T47D (cell line): ENCODE measurements at regions not wholly inside any gene's neighbourhood (a gene's known extent, or its start where the extent isn't known, plus 50 kb on each side); places are given as distances from the start of the nearest gene placed in this dataset.

ENCODE experiments used
- DNase-seq, 2 experiments: peaks; one replicate each; pipeline versions ENCODE4 v3.0.0 to v3.0.0-alpha.2; 2011 to 2012; ENCODE audit warnings: low read depth in 1 of 2, low spot score in 1 of 2
- JUND ChIP-seq: IDR thresholded peaks from 2 replicates; pipeline ENCODE4 v1.6.1; 2012; ENCODE audit warnings: low read depth
- in situ Hi-C: cut with HindIII; loops from 2 replicates; pipeline ENCODE4 v1.10.0; 2016; ENCODE audit warnings: low sequenced_read_pairs, low pct_unique_long_range_greater_than_20kb

- in situ Hi-C loops = no loop called here
- no peak for TF ChIP-seq JUND
Observed at GRCh38 chr13:105921711-105922110, 613.8 kb downstream of the EFNB2 start.

DNA sequence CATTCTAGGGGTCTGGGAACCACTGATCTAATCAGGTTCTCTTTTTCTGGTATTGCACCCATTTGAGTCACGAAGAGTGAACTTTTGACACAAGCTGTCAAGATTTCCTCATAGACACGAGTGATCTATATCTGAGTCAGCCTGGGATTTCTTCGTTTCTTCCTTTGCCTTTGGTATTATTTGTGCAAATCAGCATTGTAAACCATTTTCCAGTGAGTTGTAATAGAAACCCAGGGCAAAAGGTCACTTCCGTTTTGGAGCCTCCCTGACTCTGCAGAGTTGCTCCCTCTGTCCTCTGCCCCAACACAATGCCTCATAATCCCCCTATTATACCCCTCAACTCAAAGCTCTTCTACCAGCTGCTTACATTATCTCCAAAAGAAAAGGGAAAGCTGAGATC lies 615.1 kb downstream of the EFNB2 start:
- TF ChIP-seq JUND = no peak
- no peak for DNase-seq
- in situ Hi-C loops = no loop called here

More at GRCh38 chr13:105921711-105922110, 613.8 kb downstream of the EFNB2 start:
- no peak for DNase-seq

DNA sequence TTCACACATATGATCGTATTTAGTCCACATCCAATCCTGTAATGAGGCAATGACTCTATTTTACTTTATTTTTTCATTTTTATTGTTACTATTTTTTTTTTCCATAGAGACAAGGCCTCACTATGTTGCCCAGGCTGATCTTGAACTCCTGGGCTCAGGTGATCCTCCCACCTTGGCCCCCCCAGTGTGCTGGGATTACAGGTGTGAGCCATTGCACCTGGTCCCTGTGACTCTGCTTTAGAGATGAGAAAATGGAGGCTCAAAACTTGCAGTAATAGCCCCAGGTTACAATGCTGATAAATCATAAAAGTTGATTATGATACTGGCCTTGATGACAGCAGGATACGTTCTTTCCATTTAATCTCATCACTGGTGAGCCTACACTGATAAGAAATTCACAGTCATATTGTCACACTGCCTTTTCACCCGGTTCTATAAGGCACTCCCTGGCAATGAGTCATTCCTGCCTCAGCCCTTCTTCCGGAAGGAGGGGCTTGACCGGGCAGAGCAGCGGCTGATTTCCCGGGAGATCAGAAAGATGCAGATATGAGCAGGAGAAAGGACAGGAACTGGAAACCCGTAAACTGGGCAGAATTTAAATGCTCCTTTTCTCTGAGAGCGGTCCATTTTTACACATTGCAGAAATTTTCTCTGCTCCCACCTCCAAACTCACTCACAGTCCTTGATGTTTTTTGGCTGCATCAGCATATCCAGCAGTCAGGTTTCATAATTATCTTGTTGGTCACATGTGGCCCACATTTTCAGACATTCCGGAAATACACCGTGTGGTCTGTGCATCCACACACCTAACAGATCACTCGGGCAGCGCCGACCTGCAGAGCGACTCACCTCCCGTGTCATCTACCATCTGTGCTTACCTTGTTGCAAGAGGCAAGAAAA lies 616.4 kb downstream of the EFNB2 start:
- no peak for TF ChIP-seq JUND
- in situ Hi-C loops = no loop called here

GRCh38 chr13:105915146-105915850 lies 620.2 kb downstream of the EFNB2 start:
- TF ChIP-seq JUND = no peak
- in situ Hi-C loops = no loop called here
- DNase-seq = no peak

More for the DNA sequence above, 616.4 kb downstream of the EFNB2 start:
- DNase-seq = no peak

- in situ Hi-C loops = no loop called here
- DNase-seq = no peak
- TF ChIP-seq JUND = no peak
Observed at GRCh38 chr13:105914291-105915036, 621.0 kb downstream of the EFNB2 start.

- TF ChIP-seq JUND = no peak
- DNase-seq = no peak
- in situ Hi-C loops = no loop called here
Observed at GRCh38 chr13:105908586-105908985, 626.9 kb downstream of the EFNB2 start.

- in situ Hi-C loops = no loop called here
- no peak for DNase-seq
- no peak for TF ChIP-seq JUND
Observed at GRCh38 chr13:105907319-105908019, 628.0 kb downstream of the EFNB2 start.

- no peak for TF ChIP-seq JUND
- DNase-seq = peak in 1 of 2 experiments; percentile 40
- in situ Hi-C loops = no loop called here
Observed at GRCh38 chr13:105906746-105907145, 628.7 kb downstream of the EFNB2 start.

DNA sequence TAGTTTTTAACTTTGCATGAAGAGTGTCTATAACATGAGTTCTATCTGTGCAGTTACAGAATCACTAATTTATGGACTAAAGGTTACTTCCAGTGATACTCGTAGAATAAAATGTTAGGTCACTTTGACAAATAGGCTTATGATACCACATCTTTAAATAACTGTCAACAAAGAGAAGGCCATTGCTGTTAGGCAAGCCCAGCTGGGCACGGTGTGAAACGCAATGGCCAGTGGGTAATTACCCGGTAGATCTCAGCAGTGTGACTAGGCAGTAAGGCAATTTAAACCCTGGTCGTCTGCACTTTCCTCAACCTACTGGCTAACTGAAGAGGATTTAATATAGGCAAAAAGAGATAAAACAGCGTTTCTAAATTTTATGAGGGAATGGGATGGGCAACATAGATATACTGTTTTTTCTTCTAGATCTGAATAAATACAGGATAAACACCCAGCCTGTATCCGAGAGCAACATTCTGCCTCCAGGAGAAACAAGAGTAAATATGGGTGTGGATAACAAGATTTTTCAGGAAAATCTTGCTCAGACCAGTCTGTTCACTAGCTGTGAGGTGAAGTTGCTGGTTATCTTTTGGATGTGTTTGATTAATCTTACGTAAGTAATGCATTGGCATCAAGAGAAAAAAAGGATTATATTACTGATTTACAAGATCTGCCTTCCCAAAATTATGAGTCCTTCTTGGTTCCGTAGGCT lies 631.3 kb downstream of the EFNB2 start:
- in situ Hi-C loops = no loop called here
- TF ChIP-seq JUND = no peak
- peak in 1 of 2 experiments; percentile 37 for DNase-seq

- in situ Hi-C loops = no loop called here
Observed at GRCh38 chr13:105902396-105902795, 633.1 kb downstream of the EFNB2 start.

GRCh38 chr13:105897575-105897974 lies 637.9 kb downstream of the EFNB2 start:
- no peak for DNase-seq
- in situ Hi-C loops = no loop called here
- no peak for TF ChIP-seq JUND

More at GRCh38 chr13:105902396-105902795, 633.1 kb downstream of the EFNB2 start:
- no peak for TF ChIP-seq JUND
- DNase-seq = no peak
